Gastroesophageal sphincter (tissue), 4 donors: ENCODE measurements at regions not wholly inside any gene's neighbourhood (a gene's known extent, or its start where the extent isn't known, plus 50 kb on each side); places are given as distances from the start of the nearest gene placed in this dataset.

ENCODE experiments used
- ATAC-seq: fragments of 150-250 bp; one replicate; pipeline ENCODE4 v1.9.1; 2016; ENCODE audit warnings: mild to moderate bottlenecking, moderate library complexity
- H3K27ac ChIP-seq, 4 donors: fragments of 200-600 bp; sonication (generic) in 3 of 4; 1 replicate in 3 of 4; 2 replicates in 1 of 4; pipeline ENCODE4 v1.5.1; 2016 to 2019
- H3K27me3 ChIP-seq: fragments of 200-600 bp; sonication (generic); one replicate; pipeline ENCODE4 v1.5.1; 2019
- H3K36me3 ChIP-seq, 2 donors: fragments of 200-600 bp; sonication (generic); one replicate each; pipeline ENCODE4 v1.5.1; 2019; ENCODE audit warnings: control low read depth in 1 of 2
- H3K4me1 ChIP-seq, 3 donors: fragments of 200-600 bp; sonication (generic); 1 replicate in 2 of 3; 2 replicates in 1 of 3; pipeline ENCODE4 v1.5.1; 2016 to 2019; ENCODE audit warnings: control low read depth in 2 of 3
- H3K4me3 ChIP-seq, 2 donors: fragments of 200-600 bp; sonication (generic); one replicate each; pipeline ENCODE4 v1.5.1; 2019; ENCODE audit warnings: mild to moderate bottlenecking in 1 of 2, moderate library complexity in 1 of 2
- H3K9me3 ChIP-seq, 3 donors: fragments of 200-600 bp; sonication (generic); one replicate each; pipeline ENCODE4 v1.5.1; 2017 to 2019; ENCODE audit warnings: control low read depth in 2 of 3
- EP300 ChIP-seq: sonication (generic); formaldehyde crosslinking; IDR thresholded peaks from one replicate; pipeline ENCODE4 v1.6.1; 2017; ENCODE audit warnings: antibody characterized with exemption, mild to moderate bottlenecking
- POLR2A ChIP-seq, 2 donors: fragments of 450-650 bp; IDR thresholded peaks; one replicate each; pipeline ENCODE4 v1.6.1; 2017; ENCODE audit warnings: antibody characterized with exemption in 2 of 2, mild to moderate bottlenecking in 2 of 2, moderate library complexity in 1 of 2
- POLR2AphosphoS5 ChIP-seq: sonication (generic); formaldehyde crosslinking; IDR thresholded peaks from one replicate; pipeline ENCODE4 v1.6.1; 2017; ENCODE audit warnings: antibody characterized with exemption
- WGBS, 2 donors: methylation state at CpG; one replicate each; pipeline ENCODE4 v1.1.5; 2018; ENCODE audit warnings: low coverage in 1 of 2; 5-methylcytosine and 5-hydroxymethylcytosine counted together
- TF ChIP-seq, protein P1 (sequence below), 4 experiments: fragments of 200-600 bp in 2 of 4; fragments of 450-650 bp in 2 of 4; sonication (generic) in 1 of 4; IDR thresholded peaks; one replicate each; pipeline ENCODE4 v1.5.1; 2017 to 2019; ENCODE audit warnings: antibody characterized with exemption in 4 of 4, mild to moderate bottlenecking in 2 of 4, moderate library complexity in 2 of 4

DNA sequence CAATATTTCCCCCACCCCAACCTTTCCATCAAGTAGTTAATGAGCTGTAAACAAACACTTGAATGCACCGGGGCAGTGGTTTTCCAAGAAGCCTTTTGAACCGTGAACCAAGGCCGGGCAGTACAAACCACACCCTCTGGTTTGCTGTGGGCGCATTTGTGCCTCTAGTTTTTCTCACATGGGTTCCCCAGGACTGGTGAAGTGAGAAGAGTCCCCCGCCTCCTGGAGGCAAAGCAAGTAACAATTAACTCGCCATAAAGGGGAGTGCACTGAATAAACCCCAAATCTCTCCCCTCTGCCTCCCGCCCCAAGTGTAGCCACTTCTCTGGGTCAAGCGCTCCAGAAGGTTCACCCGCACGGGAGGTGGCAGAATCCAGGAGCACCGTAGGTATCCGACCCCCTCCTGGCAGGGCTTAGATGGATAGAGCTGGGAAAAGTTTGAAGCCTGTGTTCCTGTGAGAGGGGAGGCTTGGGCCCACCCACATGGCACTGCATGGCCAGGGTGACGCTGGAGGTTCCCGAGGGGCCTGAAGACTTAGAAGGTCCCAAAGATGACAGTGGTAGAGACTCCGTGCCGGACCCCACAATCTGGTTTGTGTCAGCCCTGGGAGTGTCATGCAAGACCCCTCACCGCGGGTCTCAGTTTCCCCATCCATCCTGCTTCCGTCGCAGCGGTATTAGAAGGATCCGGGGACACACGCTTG, 182.2 kb downstream of the SMAD2 start:
- Histone ChIP-seq H3K27me3 (peaks cover 21% of the 10 kb centered on the region), H3K27ac (no peak overlapping the region), H3K4me3 (no peak overlapping the region), H3K9me3 (no peaks in the 10 kb centered on the region), H3K36me3 (no peaks in the 10 kb centered on the region), H3K4me1 (peaks cover 0 to 6% (median 0%) of the 10 kb centered on the region in 3 donors)
- 67 to 76% methylated on average over 8 to 13 of the region's 23 CpGs for WGBS, 2 donors
- ATAC-seq = no peak
- TF ChIP-seq POLR2AphosphoS5 (no peak), POLR2A (IDR thresholded peaks at IDR 0.05) (no peak), EP300 (no peak)
- TF ChIP-seq, protein P1, sequence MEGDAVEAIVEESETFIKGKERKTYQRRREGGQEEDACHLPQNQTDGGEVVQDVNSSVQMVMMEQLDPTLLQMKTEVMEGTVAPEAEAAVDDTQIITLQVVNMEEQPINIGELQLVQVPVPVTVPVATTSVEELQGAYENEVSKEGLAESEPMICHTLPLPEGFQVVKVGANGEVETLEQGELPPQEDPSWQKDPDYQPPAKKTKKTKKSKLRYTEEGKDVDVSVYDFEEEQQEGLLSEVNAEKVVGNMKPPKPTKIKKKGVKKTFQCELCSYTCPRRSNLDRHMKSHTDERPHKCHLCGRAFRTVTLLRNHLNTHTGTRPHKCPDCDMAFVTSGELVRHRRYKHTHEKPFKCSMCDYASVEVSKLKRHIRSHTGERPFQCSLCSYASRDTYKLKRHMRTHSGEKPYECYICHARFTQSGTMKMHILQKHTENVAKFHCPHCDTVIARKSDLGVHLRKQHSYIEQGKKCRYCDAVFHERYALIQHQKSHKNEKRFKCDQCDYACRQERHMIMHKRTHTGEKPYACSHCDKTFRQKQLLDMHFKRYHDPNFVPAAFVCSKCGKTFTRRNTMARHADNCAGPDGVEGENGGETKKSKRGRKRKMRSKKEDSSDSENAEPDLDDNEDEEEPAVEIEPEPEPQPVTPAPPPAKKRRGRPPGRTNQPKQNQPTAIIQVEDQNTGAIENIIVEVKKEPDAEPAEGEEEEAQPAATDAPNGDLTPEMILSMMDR (IDR thresholded peaks at IDR 0.05) = no peak

DNA sequence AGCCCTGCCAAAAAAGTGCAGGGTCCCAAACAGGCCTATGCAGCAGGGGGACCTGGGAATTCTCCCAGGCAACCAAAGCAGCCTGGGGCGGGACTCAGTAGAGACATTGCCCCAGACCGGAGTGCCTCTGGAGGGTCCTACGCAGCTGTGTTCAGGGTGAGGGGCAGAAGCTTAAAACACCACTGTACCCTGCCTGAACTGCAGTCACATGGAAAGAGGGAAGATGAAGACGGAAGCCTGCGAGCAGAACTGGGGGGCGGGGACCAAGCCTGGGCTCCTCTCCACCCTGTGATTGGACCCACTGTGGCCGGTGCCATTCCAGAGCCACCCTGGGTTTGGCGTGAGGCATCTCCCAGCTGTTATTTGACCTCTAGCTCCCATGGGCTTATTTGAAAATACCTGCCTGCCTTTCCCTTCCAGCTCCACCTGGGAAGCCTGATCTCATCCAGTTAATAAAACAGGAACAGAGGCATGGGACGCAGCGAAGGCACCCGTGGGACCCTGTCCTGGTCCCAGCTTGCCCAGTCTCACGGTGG, 183.1 kb downstream of the SMAD2 start:
- peaks cover 21% of the 10 kb centered on the region for H3K27me3 ChIP-seq

DNA sequence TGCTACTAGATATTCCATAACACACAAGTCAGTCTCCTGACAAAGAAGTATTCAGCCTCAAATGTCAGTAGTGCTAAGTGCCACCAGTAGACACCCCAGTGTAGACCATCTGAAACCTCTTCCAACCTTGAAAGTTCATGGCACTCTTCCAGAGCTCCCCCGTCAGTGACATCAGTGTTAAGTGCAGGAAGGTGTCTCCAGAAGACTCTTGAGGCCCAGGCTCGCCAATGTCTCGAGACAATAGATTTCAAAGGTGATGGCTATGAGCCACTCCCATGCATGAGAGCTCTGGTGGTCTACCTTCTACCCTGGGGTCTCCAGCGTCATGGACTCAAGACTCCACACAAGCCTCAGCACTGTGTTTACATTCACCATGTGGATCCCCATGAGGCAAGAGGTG, 183.8 kb downstream of the SMAD2 start:
- H3K4me1 ChIP-seq = peaks cover 0 to 6% (median 0%) of the 10 kb centered on the region in 3 donors
- 81% methylated on average over 4 of the region's 4 CpGs; no CpG with 5 or more reads in 1 of the 2 donors for WGBS, 2 donors

More for the DNA sequence above, 183.1 kb downstream of the SMAD2 start:
- Histone ChIP-seq H3K4me3 (no peak overlapping the region), H3K9me3 (no peaks in the 10 kb centered on the region), H3K36me3 (no peaks in the 10 kb centered on the region), H3K27ac (no peak overlapping the region), H3K4me1 (peaks cover 0 to 6% (median 0%) of the 10 kb centered on the region in 3 donors)
- no peak for ATAC-seq
- WGBS, 2 donors = 90% methylated on average over 2 of the region's 12 CpGs; no CpG with 5 or more reads in 1 of the 2 donors
- TF ChIP-seq, protein P1 (IDR thresholded peaks at IDR 0.05) = no peak
- TF ChIP-seq EP300 (no peak), POLR2AphosphoS5 (no peak), POLR2A (IDR thresholded peaks at IDR 0.05) (no peak)

DNA sequence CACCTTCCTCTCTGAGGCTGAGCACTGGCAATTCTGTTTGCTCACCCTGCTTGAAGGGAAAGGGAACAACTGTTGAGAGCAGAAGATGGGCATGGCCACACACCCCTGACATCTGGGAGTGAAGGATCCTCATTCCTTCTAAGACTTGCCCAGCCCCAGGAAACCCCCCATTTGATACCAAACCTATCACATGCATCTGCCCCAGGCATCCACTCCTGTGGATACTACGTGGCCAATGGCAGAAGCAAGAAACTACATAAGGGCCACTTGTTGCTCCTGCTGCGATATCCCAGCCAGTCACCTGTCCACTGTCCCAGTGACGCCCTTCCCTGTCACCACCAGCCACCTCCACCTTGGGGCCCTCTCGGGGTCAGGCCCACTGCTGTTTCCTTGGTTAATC, 185.2 kb downstream of the SMAD2 start:
- Histone ChIP-seq H3K4me3 (no peak overlapping the region), H3K36me3 (no peaks in the 10 kb centered on the region), H3K27me3 (peaks cover 21% of the 10 kb centered on the region), H3K27ac (no peak overlapping the region), H3K4me1 (peaks cover 0 to 6% (median 0%) of the 10 kb centered on the region in 3 donors), H3K9me3 (no peaks in the 10 kb centered on the region)
- ATAC-seq = no peak
- TF ChIP-seq, protein P1 (IDR thresholded peaks at IDR 0.05) = no peak
- TF ChIP-seq EP300 = no peak
- no peak for TF ChIP-seq POLR2AphosphoS5
- TF ChIP-seq POLR2A (IDR thresholded peaks at IDR 0.05) = no peak
- 79 to 100% methylated on average over 3 to 4 of the region's 4 CpGs for WGBS, 2 donors

More for the DNA sequence above, 183.8 kb downstream of the SMAD2 start:
- no peak overlapping the region for H3K4me3 ChIP-seq
- no peak for ATAC-seq
- TF ChIP-seq EP300 (no peak), POLR2AphosphoS5 (no peak), POLR2A (IDR thresholded peaks at IDR 0.05) (no peak)
- TF ChIP-seq, protein P1 (IDR thresholded peaks at IDR 0.05) = no peak
- no peaks in the 10 kb centered on the region for H3K36me3 ChIP-seq
- H3K27ac ChIP-seq = no peak overlapping the region
- H3K9me3 ChIP-seq = no peaks in the 10 kb centered on the region
- H3K27me3 ChIP-seq = peaks cover 21% of the 10 kb centered on the region

DNA sequence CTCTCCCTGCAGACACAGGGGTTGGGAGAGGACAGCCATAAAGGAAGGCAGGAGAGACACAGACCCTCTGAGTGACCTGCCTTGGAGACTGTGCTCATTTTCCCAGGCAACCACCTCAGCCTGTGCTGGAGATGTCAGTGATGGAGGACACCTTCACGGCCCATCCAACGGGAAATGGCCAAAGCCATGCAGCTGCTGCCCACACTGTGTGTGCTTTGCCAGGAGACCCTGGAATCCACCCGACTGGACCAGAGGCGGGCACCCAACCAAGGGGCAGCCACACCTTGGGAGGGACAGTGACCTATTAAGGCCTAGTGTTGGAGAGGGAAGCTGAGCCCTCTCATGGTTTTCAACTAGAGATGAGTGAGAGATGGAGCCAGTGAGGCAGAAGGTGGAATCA, 192.5 kb downstream of the SMAD2 start:
- ATAC-seq = no peak
- Histone ChIP-seq H3K27ac (no peak overlapping the region), H3K27me3 (peaks cover 61% of the 10 kb centered on the region), H3K9me3 (no peaks in the 10 kb centered on the region), H3K4me1 (no peaks in the 10 kb centered on the region), H3K4me3 (no peak overlapping the region), H3K36me3 (no peaks in the 10 kb centered on the region)
- WGBS, 2 donors = no CpG with 5 or more reads among the region's 4 CpGs
- TF ChIP-seq, protein P1 (IDR thresholded peaks at IDR 0.05) = no peak
- TF ChIP-seq POLR2A (IDR thresholded peaks at IDR 0.05) (no peak), EP300 (no peak)
